Stimulated activated CD8-positive, alpha-beta memory T cell treated with anti-CD3 and anti-CD28 coated beads, Interleukin-12 subunit alpha, Interleukin-12 subunit beta, amount 100 ng/mL, for 4 hours (primary cell): ENCODE measurements at regions not wholly inside any gene's neighbourhood (a gene's known extent, or its start where the extent isn't known, plus 50 kb on each side); places are given as distances from the start of the nearest gene placed in this dataset.

Experiments used
- DNase-seq: peaks from one replicate; pipeline ENCODE4 v3.0.0-alpha.2; 2020; ENCODE audit warnings: low read depth

- no peak for DNase-seq
Observed at GRCh38 chr5:117302473-117302872, 727.9 kb upstream of the SEMA6A start.

GRCh38 chr5:117299936-117300328, 725.3 kb upstream of the SEMA6A start:
- DNase-seq = no peak

- no peak for DNase-seq
Observed at GRCh38 chr5:117299224-117299935, 724.8 kb upstream of the SEMA6A start.

GRCh38 chr5:117296872-117297271, 722.2 kb upstream of the SEMA6A start:
- no peak for DNase-seq

GRCh38 chr5:117295941-117296340, 721.3 kb upstream of the SEMA6A start:
- no peak for DNase-seq

GRCh38 chr5:117286813-117287212, 712.2 kb upstream of the SEMA6A start:
- DNase-seq = no peak

GRCh38 chr5:117271656-117272055, 697.0 kb upstream of the SEMA6A start:
- DNase-seq = no peak

- no peak for DNase-seq
Observed at GRCh38 chr5:117266280-117266679, 691.7 kb upstream of the SEMA6A start.

- no peak for DNase-seq
Observed at GRCh38 chr5:117263231-117263630, 688.6 kb upstream of the SEMA6A start.

- no peak for DNase-seq
Observed at GRCh38 chr5:117262572-117263131, 688.0 kb upstream of the SEMA6A start.

- DNase-seq = no peak
Observed at GRCh38 chr5:117261948-117262571, 687.4 kb upstream of the SEMA6A start.

- DNase-seq = no peak
Observed at GRCh38 chr5:117255211-117256027, 680.8 kb upstream of the SEMA6A start.

- DNase-seq = no peak
Observed at GRCh38 chr5:117252566-117252965, 677.9 kb upstream of the SEMA6A start.

GRCh38 chr5:117249086-117249815, 674.6 kb upstream of the SEMA6A start:
- DNase-seq = no peak

- no peak for DNase-seq
Observed at GRCh38 chr5:117246424-117246823, 671.8 kb upstream of the SEMA6A start.

- no peak for DNase-seq
Observed at GRCh38 chr5:117245130-117245529, 670.5 kb upstream of the SEMA6A start.

GRCh38 chr5:117242028-117242427, 667.4 kb upstream of the SEMA6A start:
- DNase-seq = no peak

- no peak for DNase-seq
Observed at GRCh38 chr5:117236941-117237340, 662.3 kb upstream of the SEMA6A start.

GRCh38 chr5:117235786-117236185, 661.2 kb upstream of the SEMA6A start:
- no peak for DNase-seq

GRCh38 chr5:117230375-117230774, 655.8 kb upstream of the SEMA6A start:
- DNase-seq = no peak

GRCh38 chr5:117220730-117221129, 646.1 kb upstream of the SEMA6A start:
- DNase-seq = no peak

GRCh38 chr5:117218789-117219188, 644.2 kb upstream of the SEMA6A start:
- DNase-seq = no peak
